ENCODE measurements at regions not wholly inside any gene's neighbourhood (a gene's known extent, or its start where the extent isn't known, plus 50 kb on each side); places are given as distances from the start of the nearest gene placed in this dataset.
"Not testable (repeated sequence)": the region's sequence is repeated elsewhere in the genome, so short reads cannot be mapped to it uniquely, and the experiment has no call there.

GRCh38 chr7:86089455-86089854, 554.3 kb upstream of the GRM3 start:
- Histone ChIP-seq H3K9me2 (replicated peaks; ENCODE audit: low read depth, low read length) (no peaks in the 10 kb centered on the region), H3K36me3 (ENCODE audit: insufficient read depth, low read length) (no peaks in the 10 kb centered on the region), H3K9me3 (ENCODE audit: insufficient read depth, low read depth, low read length) (no peaks in the 10 kb centered on the region), H3K4me1 (ENCODE audit: insufficient read depth, low read length, poor library complexity, severe bottlenecking) (no peaks in the 10 kb centered on the region), H3K4me3 (ENCODE audit: low read length, poor library complexity, severe bottlenecking) (no peak overlapping the region), H3K27me3 (ENCODE audit: insufficient read depth, low read length, poor library complexity, severe bottlenecking) (no peaks in the 10 kb centered on the region), H2AFZ (ENCODE audit: low read length) (no peak overlapping the region), H3K9ac (ENCODE audit: low read depth, low read length, poor library complexity, severe bottlenecking) (no peak overlapping the region), H3K4me2 (ENCODE audit: low read depth, low read length, poor library complexity, severe bottlenecking) (no peak overlapping the region), H4K20me1 (ENCODE audit: insufficient read depth, low read length, poor library complexity, severe bottlenecking) (no peaks in the 10 kb centered on the region), H3F3A (ENCODE audit: low read depth) (no peaks in the 10 kb centered on the region), H3K79me2 (ENCODE audit: insufficient read depth, low read length) (no peaks in the 10 kb centered on the region)
- TF ChIP-seq EZH2phosphoT487 (IDR thresholded peaks at IDR 0.05; ENCODE audit: borderline replicate concordance) (no peak), CTCF (conservative IDR thresholded peaks at IDR 0.05; ENCODE audit: low read length) (no peak)

- H4K20me1 ChIP-seq (ENCODE audit: insufficient read depth, low read length, poor library complexity, severe bottlenecking); H3K4me1 ChIP-seq (ENCODE audit: insufficient read depth, low read length, poor library complexity, severe bottlenecking); H2AFZ ChIP-seq (ENCODE audit: low read length); H3K9ac ChIP-seq (ENCODE audit: low read depth, low read length, poor library complexity, severe bottlenecking); H3K36me3 ChIP-seq (ENCODE audit: insufficient read depth, low read length); H3K4me2 ChIP-seq (ENCODE audit: low read depth, low read length, poor library complexity, severe bottlenecking); H3K4me3 ChIP-seq (ENCODE audit: low read length, poor library complexity, severe bottlenecking); H3K79me2 ChIP-seq (ENCODE audit: insufficient read depth, low read length); H3F3A ChIP-seq (ENCODE audit: low read depth); H3K27me3 ChIP-seq (ENCODE audit: insufficient read depth, low read length, poor library complexity, severe bottlenecking); H3K9me3 ChIP-seq (ENCODE audit: insufficient read depth, low read depth, low read length); H3K9me2 ChIP-seq (replicated peaks; ENCODE audit: low read depth, low read length): not testable (repeated sequence)
These were observed 579.1 kb upstream of the GRM3 start for GRCh38 chr7:86064572-86064971.

GRCh38 chr7:86058649-86059048, 585.1 kb upstream of the GRM3 start:
- Histone ChIP-seq H2AFZ (ENCODE audit: low read length) (no peak overlapping the region), H3F3A (ENCODE audit: low read depth) (no peaks in the 10 kb centered on the region), H3K4me2 (ENCODE audit: low read depth, low read length, poor library complexity, severe bottlenecking) (no peak overlapping the region), H3K4me3 (ENCODE audit: low read length, poor library complexity, severe bottlenecking) (no peak overlapping the region), H4K20me1 (ENCODE audit: insufficient read depth, low read length, poor library complexity, severe bottlenecking) (no peaks in the 10 kb centered on the region), H3K4me1 (ENCODE audit: insufficient read depth, low read length, poor library complexity, severe bottlenecking) (no peaks in the 10 kb centered on the region), H3K79me2 (ENCODE audit: insufficient read depth, low read length) (no peaks in the 10 kb centered on the region), H3K27me3 (ENCODE audit: insufficient read depth, low read length, poor library complexity, severe bottlenecking) (no peaks in the 10 kb centered on the region), H3K36me3 (ENCODE audit: insufficient read depth, low read length) (no peaks in the 10 kb centered on the region), H3K9me2 (replicated peaks; ENCODE audit: low read depth, low read length) (no peaks in the 10 kb centered on the region), H3K9me3 (ENCODE audit: insufficient read depth, low read depth, low read length) (no peaks in the 10 kb centered on the region), H3K9ac (ENCODE audit: low read depth, low read length, poor library complexity, severe bottlenecking) (no peak overlapping the region)
- TF ChIP-seq CTCF (conservative IDR thresholded peaks at IDR 0.05; ENCODE audit: low read length), result no peak
- no peak for TF ChIP-seq EZH2phosphoT487 (IDR thresholded peaks at IDR 0.05; ENCODE audit: borderline replicate concordance)

GRCh38 chr7:86050918-86051317, 592.8 kb upstream of the GRM3 start:
- Histone ChIP-seq H3K4me1 (ENCODE audit: insufficient read depth, low read length, poor library complexity, severe bottlenecking) (no peaks in the 10 kb centered on the region), H3K9me3 (ENCODE audit: insufficient read depth, low read depth, low read length) (no peaks in the 10 kb centered on the region), H3K9ac (ENCODE audit: low read depth, low read length, poor library complexity, severe bottlenecking) (no peak overlapping the region), H3K4me3 (ENCODE audit: low read length, poor library complexity, severe bottlenecking) (no peak overlapping the region), H3K36me3 (ENCODE audit: insufficient read depth, low read length) (no peaks in the 10 kb centered on the region), H3K9me2 (replicated peaks; ENCODE audit: low read depth, low read length) (no peaks in the 10 kb centered on the region), H3F3A (ENCODE audit: low read depth) (no peaks in the 10 kb centered on the region), H3K79me2 (ENCODE audit: insufficient read depth, low read length) (no peaks in the 10 kb centered on the region), H2AFZ (ENCODE audit: low read length) (no peak overlapping the region), H4K20me1 (ENCODE audit: insufficient read depth, low read length, poor library complexity, severe bottlenecking) (no peaks in the 10 kb centered on the region), H3K4me2 (ENCODE audit: low read depth, low read length, poor library complexity, severe bottlenecking) (no peak overlapping the region), H3K27me3 (ENCODE audit: insufficient read depth, low read length, poor library complexity, severe bottlenecking) (no peaks in the 10 kb centered on the region)
- no peak for TF ChIP-seq CTCF (conservative IDR thresholded peaks at IDR 0.05; ENCODE audit: low read length)
- no peak for TF ChIP-seq EZH2phosphoT487 (IDR thresholded peaks at IDR 0.05; ENCODE audit: borderline replicate concordance)

Data from Loucy (cell line).